OCI-LY1 (cell line): ENCODE measurements at regions not wholly inside any gene's neighbourhood (a gene's known extent, or its start where the extent isn't known, plus 50 kb on each side); places are given as distances from the start of the nearest gene placed in this dataset.
A peak's percentile ranks its signal among the peaks of the same experiment; 100 is the strongest.

Source experiments
- H2AFZ ChIP-seq: fragments of 200-600 bp; sonication (generic), shearing (Covaris generic); 2 replicates; pipeline ENCODE4 v1.6.0; 2014; ENCODE audit warnings: antibody characterized with exemption, mild to moderate bottlenecking, low read length
- H3F3A ChIP-seq: fragments of 200-600 bp; sonication (generic), shearing (Covaris generic); 2 replicates; pipeline ENCODE4 v1.6.0; 2014; ENCODE audit warnings: mild to moderate bottlenecking, antibody characterized with exemption, low read length, moderate library complexity; ENCODE audit not compliant: insufficient read depth
- H3K27ac ChIP-seq: fragments of 200-600 bp; sonication (generic); 2 replicates; pipeline ENCODE4 v1.5.1; 2014; ENCODE audit warnings: low read length, mixed run types, mild to moderate bottlenecking, low read depth; ENCODE audit not compliant: poor library complexity, severe bottlenecking
- H3K27me3 ChIP-seq: fragments of 200-600 bp; sonication (generic); 2 replicates; pipeline ENCODE4 v1.6.0; 2014; ENCODE audit warnings: antibody characterized with exemption, mild to moderate bottlenecking, low read length, moderate library complexity; ENCODE audit not compliant: insufficient read depth
- H3K36me3 ChIP-seq: fragments of 200-600 bp; sonication (generic); 2 replicates; pipeline ENCODE4 v1.6.1; 2014; ENCODE audit warnings: mild to moderate bottlenecking, antibody characterized with exemption, low read length, moderate library complexity, mixed read lengths; ENCODE audit not compliant: insufficient read depth
- H3K4me1 ChIP-seq: fragments of 200-600 bp; sonication (generic); 2 replicates; pipeline ENCODE4 v1.5.1; 2014; ENCODE audit warnings: mild to moderate bottlenecking, low read length, moderate library complexity; ENCODE audit not compliant: insufficient read depth, severe bottlenecking
- H3K4me2 ChIP-seq: fragments of 200-600 bp; sonication (generic), shearing (Covaris generic); 2 replicates; pipeline ENCODE4 v1.6.1; 2014; ENCODE audit warnings: low read length
- H3K4me3 ChIP-seq: fragments of 200-600 bp; sonication (generic); 2 replicates; pipeline ENCODE4 v1.5.1; 2014; ENCODE audit warnings: low read length, low read depth, mild to moderate bottlenecking, mixed read lengths; ENCODE audit not compliant: poor library complexity, severe bottlenecking
- H3K79me2 ChIP-seq: fragments of 200-600 bp; shearing (Covaris generic); 2 replicates; pipeline ENCODE4 v1.6.1; 2016; ENCODE audit warnings: mixed run types, low read length, mixed read lengths; ENCODE audit not compliant: insufficient read depth
- H3K9ac ChIP-seq: fragments of 200-600 bp; sonication (generic), shearing (Covaris generic); 2 replicates; pipeline ENCODE4 v1.6.1; 2014; ENCODE audit warnings: mild to moderate bottlenecking, low read length, mixed read lengths
- H3K9me2 ChIP-seq: fragments of 200-600 bp; sonication (generic), shearing (Covaris generic); 2 replicates; pipeline ENCODE4 v1.6.1; 2014; ENCODE audit warnings: low read depth, mild to moderate bottlenecking, low read length, mixed read lengths
- H3K9me3 ChIP-seq: fragments of 200-600 bp; shearing (Covaris generic); 2 replicates; pipeline ENCODE4 v1.6.1; 2014; ENCODE audit warnings: low read length, mixed read lengths
- H4K20me1 ChIP-seq: fragments of 200-600 bp; sonication (generic), shearing (Covaris generic); 2 replicates; pipeline ENCODE4 v1.6.0; 2016; ENCODE audit warnings: mild to moderate bottlenecking, low read length; ENCODE audit not compliant: insufficient read depth
- CTCF ChIP-seq: fragments of 200-600 bp; sonication (generic), shearing (Covaris generic); IDR thresholded peaks from 2 replicates; pipeline ENCODE4 v1.5.1; 2017; ENCODE audit warnings: mild to moderate bottlenecking, antibody characterized with exemption, low read length, moderate library complexity, mixed read lengths
- EZH2 ChIP-seq: fragments of 200-600 bp; sonication (generic), shearing (Covaris generic); IDR thresholded peaks from 2 replicates; pipeline ENCODE4 v1.8.0; 2017; ENCODE audit warnings: borderline replicate concordance, mixed run types, mild to moderate bottlenecking, antibody characterized with exemption, low read length, moderate library complexity, mixed read lengths

GRCh38 chr2:144277622-144278354 lies 242.1 kb downstream of the ZEB2 start:
- Histone ChIP-seq H4K20me1 (no peaks in the 10 kb centered on the region), H3K9me3 (no peaks in the 10 kb centered on the region), H3F3A (no peaks in the 10 kb centered on the region), H3K79me2 (peaks cover 39% of the 10 kb centered on the region), H3K36me3 (peaks cover 5% of the 10 kb centered on the region), H3K4me2 (peak overlapping the region; percentile 7; the same call in 1 of the 2 replicates), H3K27me3 (no peaks in the 10 kb centered on the region), H2AFZ (no peak overlapping the region), H3K27ac (peak overlapping the region; percentile 64), H3K9me2 (no peaks in the 10 kb centered on the region), H3K4me3 (no peak overlapping the region), H3K4me1 (peaks cover 51% of the 10 kb centered on the region), H3K9ac (no peak overlapping the region; the same call in 1 of the 2 replicates)
- no peak for TF ChIP-seq EZH2
- TF ChIP-seq CTCF = no peak

GRCh38 chr2:144275340-144275739 lies 244.6 kb downstream of the ZEB2 start:
- Histone ChIP-seq H3F3A (0 out of 2 replicates have a peak, but pooled peaks cover 4% of the 10 kb centered on the region), H4K20me1 (no peaks in the 10 kb centered on the region), H3K9me2 (no peaks in the 10 kb centered on the region), H3K9ac (no peak overlapping the region), H3K79me2 (peaks cover 40% of the 10 kb centered on the region), H3K4me3 (no peak overlapping the region), H3K9me3 (no peaks in the 10 kb centered on the region), H2AFZ (no peak overlapping the region), H3K4me1 (peaks cover 45% of the 10 kb centered on the region), H3K36me3 (peaks cover 5% of the 10 kb centered on the region), H3K27ac (no peak overlapping the region), H3K27me3 (no peaks in the 10 kb centered on the region), H3K4me2 (no peak overlapping the region)
- TF ChIP-seq CTCF = no peak
- no peak for TF ChIP-seq EZH2

DNA sequence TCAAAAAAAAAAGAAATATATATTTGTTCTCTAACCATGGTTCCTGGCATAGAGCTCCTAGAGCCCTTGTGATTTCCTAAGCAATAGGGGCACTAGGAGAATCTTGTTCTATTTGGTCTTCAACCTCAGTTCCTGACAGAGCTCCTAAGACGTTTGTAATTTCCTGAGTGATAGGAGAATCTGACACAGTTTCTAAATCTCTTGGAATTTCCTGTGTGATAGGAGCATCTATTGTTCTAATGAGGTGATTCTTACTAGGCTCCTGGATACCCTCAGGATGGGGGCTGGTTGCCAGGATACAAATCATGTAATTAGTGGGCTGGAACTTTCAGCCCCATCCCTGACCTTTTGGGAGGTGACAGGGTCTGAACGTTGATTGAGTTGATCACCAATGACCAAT lies 245.8 kb downstream of the ZEB2 start:
- H3K36me3 ChIP-seq = peaks cover 5% of the 10 kb centered on the region
- no peaks in the 10 kb centered on the region for H4K20me1 ChIP-seq
- H3K4me2 ChIP-seq = no peak overlapping the region
- peaks cover 33% of the 10 kb centered on the region for H3K4me1 ChIP-seq
- H3K9ac ChIP-seq = no peak overlapping the region
- no peak overlapping the region for H3K27ac ChIP-seq
- H3K9me2 ChIP-seq = no peaks in the 10 kb centered on the region
- H3F3A ChIP-seq = 0 out of 2 replicates have a peak, but pooled peaks cover 4% of the 10 kb centered on the region
- no peak overlapping the region for H3K4me3 ChIP-seq
- no peaks in the 10 kb centered on the region for H3K27me3 ChIP-seq
- no peak overlapping the region for H2AFZ ChIP-seq
- peaks cover 34% of the 10 kb centered on the region for H3K79me2 ChIP-seq
- TF ChIP-seq CTCF = no peak
- TF ChIP-seq EZH2 = no peak
- H3K9me3 ChIP-seq = no peaks in the 10 kb centered on the region
